MG63 (cell line): ENCODE measurements at regions not wholly inside any gene's neighbourhood (a gene's known extent, or its start where the extent isn't known, plus 50 kb on each side); places are given as distances from the start of the nearest gene placed in this dataset.
"Not testable (repeated sequence)": the region's sequence is repeated elsewhere in the genome, so short reads cannot be mapped to it uniquely, and the experiment has no call there.

ENCODE experiments used
- DNase-seq: peaks from one replicate; pipeline ENCODE4 v3.0.0-alpha.2; 2020
- H3K27me3 ChIP-seq: fragments of 250-450 bp; sonication (Bioruptor Pico); 2 replicates; pipeline ENCODE4 v1.5.1; 2020; ENCODE audit warnings: mild to moderate bottlenecking, moderate library complexity
- H3K36me3 ChIP-seq: fragments of 250-450 bp; sonication (Bioruptor Pico); 2 replicates; pipeline ENCODE4 v1.5.1; 2020; ENCODE audit warnings: mild to moderate bottlenecking, moderate library complexity
- H3K4me3 ChIP-seq: fragments of 250-450 bp; sonication (Bioruptor Pico); 2 replicates; pipeline ENCODE4 v1.5.1; 2020; ENCODE audit warnings: mild to moderate bottlenecking, moderate library complexity
- H3K9me3 ChIP-seq: fragments of 250-450 bp; sonication (Bioruptor Pico); 2 replicates; pipeline ENCODE4 v1.5.1; 2020; ENCODE audit warnings: mild to moderate bottlenecking, moderate library complexity

- no peak for DNase-seq
- H3K36me3 ChIP-seq = no peaks in the 10 kb centered on the region
- no peaks in the 10 kb centered on the region for H3K9me3 ChIP-seq
- no peaks in the 10 kb centered on the region for H3K27me3 ChIP-seq
- no peak overlapping the region for H3K4me3 ChIP-seq
Observed at GRCh38 chr4:114385195-114385985, 213.2 kb upstream of the UGT8 start.

DNA sequence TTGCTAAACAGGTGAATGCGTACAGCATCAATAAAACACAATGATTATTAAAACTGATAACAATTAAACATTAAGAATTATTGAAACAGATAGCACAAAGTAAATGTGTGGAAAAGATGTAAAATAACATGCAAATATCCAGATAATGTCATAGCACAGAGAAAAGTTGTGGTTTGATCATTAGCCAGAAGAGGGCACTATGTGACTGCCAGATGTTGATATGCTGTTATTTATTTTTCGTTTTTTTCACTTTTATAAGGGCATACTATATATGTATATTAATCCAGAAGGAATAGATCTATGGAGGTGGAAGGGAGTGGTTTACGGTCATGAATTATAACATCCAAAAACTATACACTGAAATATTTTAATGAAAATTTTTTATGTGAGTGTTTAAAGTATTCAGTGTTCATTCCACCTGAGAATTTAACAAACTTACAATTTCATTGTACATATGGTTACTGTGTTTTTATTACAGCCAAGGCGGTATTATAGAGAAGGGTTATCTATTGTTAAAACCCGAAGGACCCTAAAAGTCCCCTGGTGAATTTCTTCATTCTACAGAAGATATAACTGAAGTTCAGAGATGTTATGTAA is 211.9 kb upstream of the UGT8 start:
- no peaks in the 10 kb centered on the region for H3K9me3 ChIP-seq
- H3K36me3 ChIP-seq = no peaks in the 10 kb centered on the region
- DNase-seq = no peak
- H3K4me3 ChIP-seq = no peak overlapping the region
- no peaks in the 10 kb centered on the region for H3K27me3 ChIP-seq

DNA sequence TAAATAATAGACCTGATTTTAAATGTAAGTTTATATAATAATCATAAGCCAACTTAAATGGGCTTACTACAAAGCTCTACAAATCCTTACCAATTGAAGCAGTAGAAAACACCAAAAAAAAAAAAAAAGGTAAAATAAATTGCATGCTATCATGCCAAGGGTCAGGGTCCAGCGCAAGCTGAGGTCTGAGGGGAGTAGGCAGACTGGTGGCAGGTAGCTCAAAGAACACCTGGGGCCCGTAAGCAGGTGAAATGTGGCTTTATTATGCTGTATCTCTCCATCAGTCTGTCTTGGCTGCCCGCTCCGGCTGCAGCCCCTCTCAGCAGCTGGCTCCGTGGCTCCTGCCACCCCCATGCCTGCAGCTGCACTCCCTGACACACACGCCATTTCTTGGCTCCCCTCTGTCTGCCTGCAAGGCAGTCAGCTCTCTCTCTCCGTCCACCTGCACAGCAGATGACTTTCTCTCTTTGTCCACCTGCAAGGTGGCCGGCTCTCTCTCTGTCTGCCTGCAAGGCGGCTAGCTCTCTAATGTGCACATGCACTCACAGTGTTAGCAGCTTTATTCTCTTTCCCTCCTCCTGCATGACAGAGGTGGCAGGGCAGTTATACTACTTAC is 209.4 kb upstream of the UGT8 start:
- H3K9me3 ChIP-seq = no peaks in the 10 kb centered on the region
- DNase-seq = no peak
- no peak overlapping the region for H3K4me3 ChIP-seq
- no peaks in the 10 kb centered on the region for H3K27me3 ChIP-seq
- H3K36me3 ChIP-seq = no peaks in the 10 kb centered on the region

DNA sequence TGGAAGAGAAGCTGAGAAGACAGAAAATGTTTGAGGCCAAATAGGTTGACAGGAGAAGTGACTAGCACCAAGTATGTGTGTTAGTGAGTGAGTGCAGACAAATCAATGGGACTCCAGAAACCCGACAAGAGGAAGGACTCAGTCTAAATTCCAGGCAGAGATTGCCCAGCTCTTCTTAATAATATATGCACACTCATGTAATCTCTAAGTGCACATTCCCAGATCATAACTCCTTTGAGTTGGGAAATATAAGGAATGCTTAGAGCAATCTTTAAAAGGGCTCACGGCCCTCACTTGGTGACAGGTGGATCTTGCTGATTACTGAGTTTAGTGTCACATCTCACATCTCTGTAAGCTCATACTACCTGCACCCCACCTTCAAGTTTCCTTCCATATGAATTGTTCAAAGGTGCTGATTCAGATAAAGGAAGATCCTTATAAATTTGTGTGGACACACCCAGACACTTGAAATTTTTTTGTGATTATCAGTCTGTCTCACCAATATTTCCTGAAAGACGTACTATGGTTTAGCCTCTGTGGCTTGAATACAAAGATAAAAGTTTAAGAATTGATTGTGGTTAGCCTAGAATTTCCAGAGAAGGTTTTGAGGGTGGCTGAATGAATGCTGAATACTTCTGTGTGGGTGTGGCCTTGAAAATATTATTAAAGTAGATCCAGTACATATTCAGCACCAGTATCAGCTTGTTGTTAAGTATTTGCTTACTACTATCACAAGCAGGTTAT is 205.1 kb upstream of the UGT8 start:
- Histone ChIP-seq H3K4me3 (no peak overlapping the region), H3K9me3 (no peaks in the 10 kb centered on the region), H3K27me3 (no peaks in the 10 kb centered on the region), H3K36me3 (no peaks in the 10 kb centered on the region)
- no peak for DNase-seq

DNA sequence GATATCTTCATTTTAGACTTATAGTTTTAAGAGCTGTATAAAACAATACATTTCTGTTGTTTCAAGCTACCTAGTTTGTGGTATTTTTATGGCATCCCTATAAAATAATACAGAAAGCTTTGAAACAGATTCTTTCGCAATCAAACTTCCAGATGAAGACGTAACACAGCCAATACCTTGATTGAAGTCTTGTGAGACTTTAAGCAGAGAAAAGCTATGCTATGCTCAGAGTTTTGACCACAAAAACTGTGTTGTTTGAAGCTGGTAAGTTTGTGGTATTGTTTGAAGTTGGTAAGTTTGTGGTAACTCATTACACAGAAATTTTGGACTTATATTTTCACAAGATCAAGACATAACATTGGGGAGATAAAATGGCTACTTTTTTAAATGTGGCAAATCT is 201.8 kb upstream of the UGT8 start:
- Histone ChIP-seq H3K27me3 (0 out of 2 replicates have a peak, but pooled peaks cover 2% of the 10 kb centered on the region), H3K9me3 (no peaks in the 10 kb centered on the region), H3K36me3 (no peaks in the 10 kb centered on the region), H3K4me3 (no peak overlapping the region)
- no peak for DNase-seq

DNA sequence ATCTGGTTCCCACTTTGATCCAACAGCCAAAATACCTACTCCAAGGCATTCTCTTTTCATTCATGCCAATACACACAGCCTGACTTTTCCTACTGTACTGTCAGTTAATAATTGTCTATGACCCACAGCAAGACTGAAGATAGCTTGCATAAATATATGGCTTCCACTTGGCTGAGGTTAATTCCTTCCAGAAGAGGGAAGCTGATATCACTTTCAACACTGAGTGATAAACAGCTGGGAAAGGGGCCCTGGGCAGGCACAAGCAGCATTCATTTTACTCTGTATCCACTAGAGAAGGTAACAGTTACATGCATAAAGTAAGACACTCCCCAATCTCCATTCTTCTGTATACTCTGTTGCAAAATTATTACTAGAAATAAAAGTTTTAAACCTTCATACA is 200.2 kb upstream of the UGT8 start:
- Histone ChIP-seq H3K4me3 (no peak overlapping the region), H3K27me3 (0 out of 2 replicates have a peak, but pooled peaks cover 4% of the 10 kb centered on the region), H3K36me3 (no peaks in the 10 kb centered on the region), H3K9me3 (no peaks in the 10 kb centered on the region)
- DNase-seq = no peak

DNA sequence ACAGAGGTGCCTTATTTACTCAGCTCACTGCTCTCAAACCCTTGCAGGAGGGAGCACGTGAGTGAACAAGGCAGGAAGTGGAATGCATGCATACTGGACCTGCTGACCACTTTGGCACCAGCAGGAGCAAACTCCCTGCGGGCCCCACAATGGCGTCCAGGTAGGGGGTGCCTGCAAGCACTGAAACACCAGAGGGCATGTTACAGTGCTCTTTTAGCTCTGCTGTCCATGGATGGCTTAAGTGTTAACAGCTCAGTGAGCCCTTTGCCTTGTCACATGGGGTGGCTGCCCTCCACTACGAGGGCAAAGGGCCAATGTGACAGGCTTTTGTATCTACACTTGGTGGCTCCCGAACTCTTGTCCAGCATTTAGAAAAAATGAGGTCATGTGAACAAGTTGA is 199.5 kb upstream of the UGT8 start:
- Histone ChIP-seq H3K27me3 (0 out of 2 replicates have a peak, but pooled peaks cover 4% of the 10 kb centered on the region), H3K4me3 (no peak overlapping the region), H3K9me3 (no peaks in the 10 kb centered on the region), H3K36me3 (no peaks in the 10 kb centered on the region)
- DNase-seq = no peak

GRCh38 chr4:114400531-114400930 is 198.1 kb upstream of the UGT8 start:
- no peak for DNase-seq
- Histone ChIP-seq H3K4me3 (no peak overlapping the region), H3K9me3 (no peaks in the 10 kb centered on the region), H3K36me3 (no peaks in the 10 kb centered on the region), H3K27me3 (0 out of 2 replicates have a peak, but pooled peaks cover 4% of the 10 kb centered on the region)

DNA sequence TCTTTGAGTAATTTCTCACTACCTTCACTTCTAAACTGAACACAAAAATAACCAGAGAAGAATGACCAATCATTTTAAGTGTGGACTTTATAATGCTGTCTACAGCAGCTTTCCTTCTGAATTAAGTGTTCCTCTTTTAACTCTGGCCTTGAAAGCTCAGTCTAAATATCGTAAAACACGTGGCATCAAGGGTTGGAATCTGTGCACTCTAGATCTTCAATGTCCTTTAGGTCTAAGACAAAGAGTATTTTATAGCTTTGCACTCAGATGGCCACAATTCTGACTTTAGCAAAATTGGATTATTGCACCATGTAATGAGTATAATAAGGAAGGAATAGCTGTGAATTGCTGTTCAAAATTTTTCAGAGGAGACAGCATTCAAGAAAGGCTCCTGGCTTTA is 197.1 kb upstream of the UGT8 start:
- no peak for DNase-seq
- Histone ChIP-seq H3K4me3 (no peak overlapping the region), H3K9me3 (no peaks in the 10 kb centered on the region), H3K27me3 (0 out of 2 replicates have a peak, but pooled peaks cover 4% of the 10 kb centered on the region), H3K36me3 (no peaks in the 10 kb centered on the region)

DNA sequence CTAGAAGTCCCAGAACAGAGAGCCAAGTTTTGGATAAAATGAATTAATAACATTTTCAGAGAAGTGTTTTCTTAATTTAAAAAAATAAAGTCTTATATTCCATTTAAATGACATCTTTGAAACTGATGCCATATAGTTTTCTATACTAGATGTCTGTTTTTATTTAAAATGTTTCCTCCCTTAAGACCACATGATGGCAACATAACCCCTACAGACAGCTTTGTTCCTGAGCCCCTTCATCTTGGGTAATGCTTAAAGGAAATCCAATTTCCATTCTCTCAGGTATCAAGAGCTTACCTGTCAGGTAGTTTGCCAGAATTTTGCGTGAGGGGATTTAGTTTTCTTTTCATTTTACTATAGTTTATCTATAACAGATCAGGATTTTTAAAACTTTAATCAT is 181.4 kb upstream of the UGT8 start:
- Histone ChIP-seq H3K4me3 (no peak overlapping the region), H3K27me3 (no peaks in the 10 kb centered on the region), H3K36me3 (no peaks in the 10 kb centered on the region), H3K9me3 (no peaks in the 10 kb centered on the region)
- no peak for DNase-seq

GRCh38 chr4:114420069-114420468 is 178.5 kb upstream of the UGT8 start:
- H3K9me3 ChIP-seq = no peaks in the 10 kb centered on the region

GRCh38 chr4:114423582-114423981 is 175.0 kb upstream of the UGT8 start:
- Histone ChIP-seq H3K4me3 (no peak overlapping the region), H3K9me3 (no peaks in the 10 kb centered on the region), H3K27me3 (no peaks in the 10 kb centered on the region), H3K36me3 (no peaks in the 10 kb centered on the region)
- no peak for DNase-seq

More at GRCh38 chr4:114420069-114420468, 178.5 kb upstream of the UGT8 start:
- Histone ChIP-seq H3K27me3 (no peaks in the 10 kb centered on the region), H3K4me3 (no peak overlapping the region), H3K36me3 (no peaks in the 10 kb centered on the region)
- DNase-seq = no peak

- H3K4me3 ChIP-seq = no peak overlapping the region
- no peak for DNase-seq
- no peaks in the 10 kb centered on the region for H3K36me3 ChIP-seq
Observed at GRCh38 chr4:114435116-114435515, 163.5 kb upstream of the UGT8 start.

DNA sequence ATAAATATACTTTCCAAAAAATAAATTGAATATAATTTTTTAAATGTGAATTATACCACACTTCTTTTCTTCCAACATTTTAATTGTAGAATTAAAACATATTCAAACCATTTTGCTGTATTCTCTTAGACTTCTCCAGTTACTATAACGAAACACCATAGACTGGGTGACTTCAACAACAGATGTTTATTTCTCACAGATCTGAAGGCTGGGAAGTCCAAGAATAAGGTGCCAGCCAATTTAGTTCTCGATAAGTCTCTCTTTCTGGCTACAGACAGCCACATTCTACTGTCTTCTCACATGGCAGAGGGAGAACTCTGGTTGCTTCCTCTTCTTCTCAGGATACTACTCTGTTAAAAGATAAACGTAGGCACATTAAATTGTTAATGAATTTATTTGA is 155.8 kb upstream of the UGT8 start:
- DNase-seq = no peak
- no peaks in the 10 kb centered on the region for H3K36me3 ChIP-seq
- no peak overlapping the region for H3K4me3 ChIP-seq
- no peaks in the 10 kb centered on the region for H3K9me3 ChIP-seq
- H3K27me3 ChIP-seq = no peaks in the 10 kb centered on the region

More at GRCh38 chr4:114435116-114435515, 163.5 kb upstream of the UGT8 start:
- Histone ChIP-seq H3K9me3 (no peaks in the 10 kb centered on the region), H3K27me3 (no peaks in the 10 kb centered on the region)

GRCh38 chr4:114444211-114444610 is 154.4 kb upstream of the UGT8 start:
- no peak overlapping the region for H3K4me3 ChIP-seq
- no peak for DNase-seq
- H3K36me3 ChIP-seq = no peaks in the 10 kb centered on the region
- no peaks in the 10 kb centered on the region for H3K9me3 ChIP-seq
- H3K27me3 ChIP-seq = no peaks in the 10 kb centered on the region

- H3K27me3 ChIP-seq, DNase-seq, H3K36me3 ChIP-seq, H3K4me3 ChIP-seq, H3K9me3 ChIP-seq: not testable (repeated sequence)
Observed at GRCh38 chr4:114447963-114448516, 150.6 kb upstream of the UGT8 start.

- Histone ChIP-seq H3K4me3 (no peak overlapping the region), H3K36me3 (no peaks in the 10 kb centered on the region), H3K27me3 (no peaks in the 10 kb centered on the region), H3K9me3 (no peaks in the 10 kb centered on the region)
- no peak for DNase-seq
Observed at GRCh38 chr4:114458728-114459127, 139.9 kb upstream of the UGT8 start.
